BJ (cell line): ENCODE measurements at regions not wholly inside any gene's neighbourhood (a gene's known extent, or its start where the extent isn't known, plus 50 kb on each side); places are given as distances from the start of the nearest gene placed in this dataset.

Source experiments
- CTCF ChIA-PET: fragments of 350-600 bp; formaldehyde crosslinking; extraction: SDS; loops from one replicate; lab custom pipeline; 2021; ENCODE audit warnings: antibody characterized with exemption, inconsistent platforms; lab: Yijun Ruan, JAX
- POLR2A ChIA-PET: fragments of 300-600 bp; sonication (Branson Sonifier 250); formaldehyde crosslinking; extraction: SDS; loops from one replicate; lab custom pipeline; 2021; ENCODE audit warnings: antibody characterized with exemption; lab: Charles Lee
- DNase-seq: peaks from one replicate; pipeline ENCODE4 v3.0.0-alpha.2; 2011; ENCODE audit warnings: low read depth
- H3K27me3 ChIP-seq: 2 replicates; pipeline ENCODE4 v1.6.0; 2011; ENCODE audit warnings: low read length; ENCODE audit not compliant: control insufficient read depth, insufficient read depth
- H3K36me3 ChIP-seq: 2 replicates; pipeline ENCODE4 v1.5.1; 2011; ENCODE audit warnings: low read length; ENCODE audit not compliant: control insufficient read depth, insufficient read depth
- H3K4me3 ChIP-seq: 2 replicates; pipeline ENCODE4 v1.5.1; 2011; ENCODE audit warnings: low read depth, mild to moderate bottlenecking, control low read depth, low read length
- TF ChIP-seq, protein P1 (sequence below): IDR thresholded peaks from 2 replicates; pipeline ENCODE4 v1.5.1; 2011; ENCODE audit warnings: low read depth, mild to moderate bottlenecking, control low read depth, inconsistent platforms, low read length, moderate library complexity; ENCODE audit not compliant: insufficient read depth

DNA sequence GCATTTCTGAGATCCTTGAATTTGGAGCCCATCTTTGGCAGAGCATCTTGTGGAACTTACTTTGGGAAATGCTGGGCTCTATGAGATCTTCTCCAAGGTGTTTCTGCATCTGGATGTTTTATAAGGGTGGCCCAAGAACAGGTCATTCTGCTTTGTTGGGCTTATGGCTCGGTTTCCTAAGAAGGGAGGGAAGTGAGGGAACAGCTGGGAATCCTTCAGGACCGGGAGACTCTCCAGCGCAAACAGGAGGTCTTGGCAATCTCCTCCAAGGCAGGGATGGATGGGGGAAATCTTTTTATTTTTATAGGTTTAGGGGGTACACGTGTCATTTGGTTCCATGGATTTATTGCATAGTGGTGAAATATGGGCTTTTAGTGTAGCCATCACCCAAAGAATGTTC lies 54.7 kb downstream of the IRX3 start:
- ChIA-PET CTCF (interaction anchor here (1.0 to 2.1 kb wide), 2 partner anchors 10 to 20 kb away, joined by 3 to 5 read pairs; no protein-coding TSS in a partner anchor), POLR2A (no interaction called here)
- no peak for DNase-seq
- H3K27me3 ChIP-seq, result peaks cover 4% of the 10 kb centered on the region; the same call in 1 of the 2 replicates
- no peaks in the 10 kb centered on the region for H3K36me3 ChIP-seq
- no peak overlapping the region for H3K4me3 ChIP-seq
- TF ChIP-seq, protein P1, sequence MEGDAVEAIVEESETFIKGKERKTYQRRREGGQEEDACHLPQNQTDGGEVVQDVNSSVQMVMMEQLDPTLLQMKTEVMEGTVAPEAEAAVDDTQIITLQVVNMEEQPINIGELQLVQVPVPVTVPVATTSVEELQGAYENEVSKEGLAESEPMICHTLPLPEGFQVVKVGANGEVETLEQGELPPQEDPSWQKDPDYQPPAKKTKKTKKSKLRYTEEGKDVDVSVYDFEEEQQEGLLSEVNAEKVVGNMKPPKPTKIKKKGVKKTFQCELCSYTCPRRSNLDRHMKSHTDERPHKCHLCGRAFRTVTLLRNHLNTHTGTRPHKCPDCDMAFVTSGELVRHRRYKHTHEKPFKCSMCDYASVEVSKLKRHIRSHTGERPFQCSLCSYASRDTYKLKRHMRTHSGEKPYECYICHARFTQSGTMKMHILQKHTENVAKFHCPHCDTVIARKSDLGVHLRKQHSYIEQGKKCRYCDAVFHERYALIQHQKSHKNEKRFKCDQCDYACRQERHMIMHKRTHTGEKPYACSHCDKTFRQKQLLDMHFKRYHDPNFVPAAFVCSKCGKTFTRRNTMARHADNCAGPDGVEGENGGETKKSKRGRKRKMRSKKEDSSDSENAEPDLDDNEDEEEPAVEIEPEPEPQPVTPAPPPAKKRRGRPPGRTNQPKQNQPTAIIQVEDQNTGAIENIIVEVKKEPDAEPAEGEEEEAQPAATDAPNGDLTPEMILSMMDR, result no peak

DNA sequence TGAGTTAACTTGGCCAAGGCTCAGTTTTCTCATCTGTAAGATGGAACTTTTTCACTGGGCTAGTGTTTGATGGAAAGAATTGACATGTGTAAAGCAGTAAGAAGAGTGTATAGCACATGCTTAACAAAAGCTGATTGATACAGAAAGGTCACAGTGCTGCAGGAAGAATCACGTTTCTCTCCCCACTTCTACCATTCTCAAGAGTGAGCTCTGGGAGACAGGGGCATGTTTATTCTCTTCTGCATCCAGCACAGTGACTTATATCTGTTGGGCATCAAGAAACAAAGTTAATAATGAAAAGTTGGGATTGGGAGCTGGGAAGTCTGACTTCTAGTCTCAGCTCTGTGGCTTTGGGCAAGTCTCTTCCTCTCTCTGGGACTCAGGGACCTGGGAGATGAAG lies 55.3 kb downstream of the IRX3 start:
- H3K36me3 ChIP-seq, result no peaks in the 10 kb centered on the region
- ChIA-PET CTCF (interaction anchor here (1.0 to 2.1 kb wide), 2 partner anchors 10 to 19 kb away, joined by 3 to 5 read pairs; no protein-coding TSS in a partner anchor), POLR2A (interaction anchor here (0.7 kb wide), 1 partner anchor 372 kb away, joined by 3 read pairs; no protein-coding TSS in a partner anchor)
- DNase-seq, result no peak
- peaks cover 4% of the 10 kb centered on the region; the same call in 1 of the 2 replicates for H3K27me3 ChIP-seq
- TF ChIP-seq, protein P1, result no peak
- H3K4me3 ChIP-seq, result no peak overlapping the region

DNA sequence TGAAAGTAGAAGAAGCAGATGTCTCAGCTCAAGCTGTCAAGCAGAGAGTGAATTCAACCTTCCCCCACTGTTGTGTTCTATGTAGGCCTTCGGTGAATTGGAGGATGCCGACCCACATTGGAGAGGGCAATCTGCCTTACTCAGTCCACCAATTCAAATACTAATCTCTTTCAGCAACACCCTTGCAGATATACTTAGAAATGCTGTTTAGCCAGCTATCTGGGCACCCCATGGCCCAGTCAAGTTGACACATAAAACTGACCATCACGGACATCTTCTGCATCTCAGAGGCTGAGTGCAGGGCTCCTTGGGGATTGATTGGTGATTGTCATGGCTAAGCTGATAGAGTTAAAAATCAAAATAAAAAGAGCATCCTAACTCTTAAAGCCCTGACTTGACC lies 58.3 kb downstream of the IRX3 start:
- no peak for DNase-seq
- H3K4me3 ChIP-seq, result no peak overlapping the region
- ChIA-PET CTCF (no interaction called here), POLR2A (no interaction called here)
- H3K36me3 ChIP-seq, result no peaks in the 10 kb centered on the region
- TF ChIP-seq, protein P1, result no peak
- H3K27me3 ChIP-seq, result peaks cover 4% of the 10 kb centered on the region; the same call in 1 of the 2 replicates

DNA sequence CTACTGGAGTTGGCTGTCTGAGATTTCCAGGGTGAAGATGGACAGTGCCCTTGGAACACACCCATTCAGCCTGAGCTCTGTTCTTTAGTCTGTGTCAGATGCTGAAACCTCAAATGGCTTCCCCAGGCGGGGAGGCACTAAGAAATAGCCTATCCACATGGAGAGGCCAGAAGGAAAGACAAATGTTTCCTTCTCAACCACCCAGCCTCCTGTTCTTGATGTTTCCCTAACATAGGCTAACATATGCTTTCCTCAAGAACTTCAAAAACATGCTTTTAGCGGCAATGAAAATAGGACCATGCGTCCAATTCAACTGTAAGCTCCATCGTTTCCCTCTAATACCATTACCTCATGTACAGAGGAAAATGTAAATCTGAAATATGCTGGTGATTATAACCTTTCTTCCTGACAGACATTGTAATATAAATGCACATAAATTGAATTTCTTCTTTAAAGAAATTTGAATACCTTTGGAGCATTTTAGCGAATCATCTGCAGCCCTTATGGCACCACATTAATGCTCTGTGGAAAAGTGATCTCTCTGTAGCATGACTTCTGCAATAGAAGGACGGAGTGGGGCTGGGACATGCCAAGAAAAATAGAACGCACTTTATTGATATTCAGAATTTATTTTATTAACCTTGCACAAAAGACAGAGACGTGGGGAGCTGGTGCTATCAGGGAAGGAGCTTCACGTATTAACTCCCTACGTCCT lies 60.1 kb downstream of the IRX3 start:
- TF ChIP-seq, protein P1, result no peak
- Histone ChIP-seq H3K36me3 (no peaks in the 10 kb centered on the region), H3K4me3 (no peak overlapping the region), H3K27me3 (0 out of 2 replicates have a peak, but pooled peaks cover 4% of the 10 kb centered on the region)
- no peak for DNase-seq
- POLR2A ChIA-PET, result no interaction called here
- CTCF ChIA-PET, result no interaction called here

DNA sequence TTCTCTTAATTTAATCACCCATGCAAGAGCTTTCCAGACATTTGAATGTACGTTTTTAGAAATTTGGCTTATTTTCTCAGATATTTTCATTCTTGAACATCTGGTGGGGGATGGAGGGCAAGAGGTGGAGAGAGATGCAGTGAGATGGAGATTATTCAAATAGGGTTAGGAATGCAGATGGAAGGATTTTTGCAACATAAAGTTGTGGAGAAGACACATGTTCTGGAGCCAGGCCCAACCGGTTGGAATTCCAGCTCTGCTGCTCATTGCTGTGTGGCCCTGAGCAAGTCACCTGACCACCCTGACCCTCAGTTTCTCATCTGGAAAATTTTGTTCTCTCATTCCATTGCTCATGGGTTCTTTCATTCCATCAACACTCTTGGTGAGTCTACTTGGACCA lies 66.9 kb downstream of the IRX3 start:
- peaks cover 6% of the 10 kb centered on the region for H3K27me3 ChIP-seq
- H3K36me3 ChIP-seq, result no peaks in the 10 kb centered on the region
- DNase-seq, result no peak
- ChIA-PET CTCF (interaction anchor here (0.8 kb wide), 1 partner anchor 17 kb away, joined by 3 read pairs; no protein-coding TSS in a partner anchor), POLR2A (no interaction called here)
- no peak overlapping the region for H3K4me3 ChIP-seq
- TF ChIP-seq, protein P1, result no peak
